Neural progenitor cell (in vitro differentiated cells): ENCODE measurements at regions not wholly inside any gene's neighbourhood (a gene's known extent, or its start where the extent isn't known, plus 50 kb on each side); places are given as distances from the start of the nearest gene placed in this dataset.

Experiments used
- EZH2 ChIP-seq: fragments of 200-600 bp; sonication (generic); IDR thresholded peaks from 2 replicates; pipeline ENCODE4 v1.6.1; 2017; ENCODE audit warnings: antibody characterized with exemption, mild to moderate bottlenecking, moderate library complexity
- TF ChIP-seq, protein P1 (sequence below): fragments of 200-600 bp; sonication (generic); IDR thresholded peaks from 2 replicates; pipeline ENCODE4 v1.5.1; 2017; ENCODE audit warnings: antibody characterized with exemption, mild to moderate bottlenecking

DNA sequence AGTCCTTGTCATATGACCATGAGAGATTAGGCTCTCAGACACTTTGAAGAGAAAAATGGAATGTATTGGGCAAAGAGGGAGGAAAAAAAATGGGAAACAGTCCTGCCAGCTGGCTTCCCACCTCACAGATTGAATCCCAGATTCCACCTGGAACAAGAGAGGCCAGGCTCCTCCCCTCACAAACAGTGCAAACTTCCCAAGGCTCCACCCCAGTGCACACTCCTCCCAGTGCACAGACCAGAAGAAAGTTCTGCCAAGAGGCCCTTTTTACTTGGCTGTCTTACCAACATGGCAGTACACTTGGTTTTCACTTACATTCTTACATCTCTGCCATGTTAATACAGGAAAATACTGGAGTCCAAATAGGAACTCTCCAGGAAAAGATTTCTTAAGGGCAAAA, 202.3 kb downstream of the AHR start:
- TF ChIP-seq, protein P1, sequence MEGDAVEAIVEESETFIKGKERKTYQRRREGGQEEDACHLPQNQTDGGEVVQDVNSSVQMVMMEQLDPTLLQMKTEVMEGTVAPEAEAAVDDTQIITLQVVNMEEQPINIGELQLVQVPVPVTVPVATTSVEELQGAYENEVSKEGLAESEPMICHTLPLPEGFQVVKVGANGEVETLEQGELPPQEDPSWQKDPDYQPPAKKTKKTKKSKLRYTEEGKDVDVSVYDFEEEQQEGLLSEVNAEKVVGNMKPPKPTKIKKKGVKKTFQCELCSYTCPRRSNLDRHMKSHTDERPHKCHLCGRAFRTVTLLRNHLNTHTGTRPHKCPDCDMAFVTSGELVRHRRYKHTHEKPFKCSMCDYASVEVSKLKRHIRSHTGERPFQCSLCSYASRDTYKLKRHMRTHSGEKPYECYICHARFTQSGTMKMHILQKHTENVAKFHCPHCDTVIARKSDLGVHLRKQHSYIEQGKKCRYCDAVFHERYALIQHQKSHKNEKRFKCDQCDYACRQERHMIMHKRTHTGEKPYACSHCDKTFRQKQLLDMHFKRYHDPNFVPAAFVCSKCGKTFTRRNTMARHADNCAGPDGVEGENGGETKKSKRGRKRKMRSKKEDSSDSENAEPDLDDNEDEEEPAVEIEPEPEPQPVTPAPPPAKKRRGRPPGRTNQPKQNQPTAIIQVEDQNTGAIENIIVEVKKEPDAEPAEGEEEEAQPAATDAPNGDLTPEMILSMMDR = no peak
- no peak for TF ChIP-seq EZH2
